Fibroblast of lung (primary cell): ENCODE measurements at regions not wholly inside any gene's neighbourhood (a gene's known extent, or its start where the extent isn't known, plus 50 kb on each side); places are given as distances from the start of the nearest gene placed in this dataset.
"Not testable (repeated sequence)": the region's sequence is repeated elsewhere in the genome, so short reads cannot be mapped to it uniquely, and the experiment has no call there.

Experiments used
- DNase-seq, 2 donors: peaks; one replicate each; pipeline versions ENCODE4 v3.0.0 to v3.0.0-alpha.2; 2010; ENCODE audit warnings: low read depth in 2 of 2
- H2AFZ ChIP-seq: 2 replicates; pipeline ENCODE4 v1.5.1; 2012; ENCODE audit warnings: low read length, control low read depth, inconsistent platforms
- H3K27ac ChIP-seq: 2 replicates; pipeline ENCODE4 v1.5.1; 2011; ENCODE audit warnings: low read length, control low read depth; ENCODE audit not compliant: insufficient read depth
- H3K27me3 ChIP-seq: 2 replicates; pipeline ENCODE4 v1.5.1; 2011; ENCODE audit warnings: mild to moderate bottlenecking, low read length; ENCODE audit not compliant: control insufficient read depth, insufficient read depth
- H3K36me3 ChIP-seq: 2 replicates; pipeline ENCODE4 v1.5.1; 2011; ENCODE audit warnings: low read length; ENCODE audit not compliant: control insufficient read depth, insufficient read depth
- H3K4me1 ChIP-seq: 2 replicates; pipeline ENCODE4 v1.5.1; 2011; ENCODE audit warnings: low read length; ENCODE audit not compliant: control insufficient read depth, insufficient read depth; ENCODE audit errors: extremely low read depth
- H3K4me2 ChIP-seq: 2 replicates; pipeline ENCODE4 v1.5.1; 2011; ENCODE audit warnings: low read length, control low read depth; ENCODE audit not compliant: insufficient read depth; ENCODE audit errors: extremely low read depth
- H3K4me3 ChIP-seq, 4 experiments: fragments of 200-600 bp in 1 of 4; sonication (generic) in 1 of 4; replicated peaks in 1 of 4; 2 replicates each; pipeline ENCODE4 v1.5.1; 2011 to 2016; ENCODE audit warnings: low read length in 4 of 4, low read depth in 3 of 4, mild to moderate bottlenecking in 3 of 4, control low read depth in 2 of 4, inconsistent platforms in 1 of 4, mixed read lengths in 1 of 4; ENCODE audit not compliant: insufficient read depth in 1 of 4; ENCODE audit errors: control extremely low read depth in 1 of 4
- H3K79me2 ChIP-seq: 2 replicates; pipeline ENCODE4 v1.5.1; 2012; ENCODE audit warnings: mild to moderate bottlenecking, low read length, inconsistent platforms; ENCODE audit not compliant: control insufficient read depth, insufficient read depth
- H3K9ac ChIP-seq: 2 replicates; pipeline ENCODE4 v1.5.1; 2011; ENCODE audit warnings: mild to moderate bottlenecking, low read length, control low read depth; ENCODE audit not compliant: insufficient read depth
- H3K9me3 ChIP-seq: 2 replicates; pipeline ENCODE4 v1.5.1; 2012; ENCODE audit warnings: low read depth, low read length; ENCODE audit not compliant: control insufficient read depth, insufficient read depth
- H4K20me1 ChIP-seq: 2 replicates; pipeline ENCODE4 v1.5.1; 2011; ENCODE audit warnings: low read length; ENCODE audit not compliant: control insufficient read depth, insufficient read depth; ENCODE audit errors: extremely low read depth
- CTCF ChIP-seq, 2 donors: IDR thresholded peaks in 1 of 2; conservative IDR thresholded peaks in 1 of 2; 1 replicate in 1 of 2; 2 replicates in 1 of 2; pipeline ENCODE4 v1.5.1; 2011 to 2012; ENCODE audit warnings: low read length in 2 of 2, control low read depth in 1 of 2, inconsistent platforms in 1 of 2, low read depth in 1 of 2, mild to moderate bottlenecking in 1 of 2
- EZH2 ChIP-seq: IDR thresholded peaks from 2 replicates; pipeline ENCODE4 v1.5.1; 2012; ENCODE audit warnings: low read length, control low read depth, mild to moderate bottlenecking; ENCODE audit errors: missing control alignments

GRCh38 chrX:733961-734360 lies 103.4 kb downstream of the SHOX start:
- no peak for DNase-seq
- Histone ChIP-seq H4K20me1 (no peaks in the 10 kb centered on the region), H3K79me2 (no peaks in the 10 kb centered on the region), H3K9ac (no peak overlapping the region), H3K4me2 (no peak overlapping the region), H3K4me1 (no peaks in the 10 kb centered on the region), H3K36me3 (no peaks in the 10 kb centered on the region), H3K4me3 (no peak overlapping the region), H3K9me3 (no peaks in the 10 kb centered on the region), H3K27me3 (no peaks in the 10 kb centered on the region), H2AFZ (no peak overlapping the region), H3K27ac (no peak overlapping the region)
- no peak for TF ChIP-seq EZH2
- no peak for TF ChIP-seq CTCF (conservative IDR thresholded peaks at IDR 0.05 in 1 of 2, IDR thresholded peaks at IDR 0.05 in 1 of 2; ENCODE audit: low read depth in 1 of 2, low read length in 2 of 2)

GRCh38 chrX:729583-730409 lies 99.2 kb downstream of the SHOX start:
- Histone ChIP-seq H3K27ac (no peak overlapping the region), H3K27me3 (no peaks in the 10 kb centered on the region), H2AFZ (no peak overlapping the region), H3K9ac (no peak overlapping the region), H3K4me3 (no peak overlapping the region), H3K4me2 (no peak overlapping the region), H3K9me3 (no peaks in the 10 kb centered on the region), H3K4me1 (no peaks in the 10 kb centered on the region), H3K36me3 (no peaks in the 10 kb centered on the region), H4K20me1 (no peaks in the 10 kb centered on the region), H3K79me2 (no peaks in the 10 kb centered on the region)
- no peak for TF ChIP-seq CTCF (conservative IDR thresholded peaks at IDR 0.05 in 1 of 2, IDR thresholded peaks at IDR 0.05 in 1 of 2; ENCODE audit: low read depth in 1 of 2, low read length in 2 of 2)
- no peak for DNase-seq

GRCh38 chrX:729101-729500 lies 98.5 kb downstream of the SHOX start:
- H3K4me1 ChIP-seq, H3K9ac ChIP-seq, H3K4me2 ChIP-seq, H2AFZ ChIP-seq, H3K79me2 ChIP-seq, H3K36me3 ChIP-seq, H3K27me3 ChIP-seq, H4K20me1 ChIP-seq, H3K4me3 ChIP-seq, H3K27ac ChIP-seq, H3K9me3 ChIP-seq, DNase-seq: not testable (repeated sequence)

- H3K79me2 ChIP-seq, H3K4me1 ChIP-seq, H3K9me3 ChIP-seq, H3K4me2 ChIP-seq, H3K27ac ChIP-seq, H4K20me1 ChIP-seq, DNase-seq, H3K4me3 ChIP-seq, H2AFZ ChIP-seq, H3K9ac ChIP-seq, H3K27me3 ChIP-seq, H3K36me3 ChIP-seq: not testable (repeated sequence)
Measured at GRCh38 chrX:728639-729038, 98.0 kb downstream of the SHOX start.
